Uterus (tissue), 3 donors: ENCODE measurements at regions not wholly inside any gene's neighbourhood (a gene's known extent, or its start where the extent isn't known, plus 50 kb on each side); places are given as distances from the start of the nearest gene placed in this dataset.

Experiments
- DNase-seq, 2 donors: peaks; one replicate each; pipeline ENCODE4 v3.0.0-alpha.2; 2019 to 2020
- H3K27ac ChIP-seq, 2 donors: fragments of 200-600 bp; sonication (generic); 1 replicate in 1 of 2; 2 replicates in 1 of 2; pipeline ENCODE4 v1.5.1; 2016 to 2018
- H3K27me3 ChIP-seq, 2 donors: fragments of 200-600 bp; sonication (generic); one replicate each; pipeline ENCODE4 v1.5.1; 2018 to 2019; ENCODE audit warnings: control low read depth in 1 of 2
- H3K36me3 ChIP-seq, 2 donors: fragments of 200-600 bp; sonication (generic); one replicate each; pipeline ENCODE4 v1.5.1; 2019; ENCODE audit warnings: control low read depth in 1 of 2
- H3K4me1 ChIP-seq, 2 donors: fragments of 200-600 bp; sonication (generic); one replicate each; pipeline ENCODE4 v1.5.1; 2018 to 2019; ENCODE audit warnings: control low read depth in 1 of 2
- H3K4me3 ChIP-seq, 2 donors: fragments of 200-600 bp; sonication (generic); 1 replicate in 1 of 2; 2 replicates in 1 of 2; pipeline ENCODE4 v1.5.1; 2018 to 2019; ENCODE audit warnings: mild to moderate bottlenecking in 1 of 2
- H3K9me3 ChIP-seq, 2 donors: fragments of 200-600 bp; sonication (generic); one replicate each; pipeline ENCODE4 v1.5.1; 2019; ENCODE audit warnings: control low read depth in 1 of 2
- CTCF ChIP-seq, 4 experiments: fragments of 200-600 bp in 2 of 4; fragments of 450-650 bp in 2 of 4; sonication (generic) in 2 of 4; IDR thresholded peaks; one replicate each; pipeline ENCODE4 v1.5.1; 2016 to 2019; ENCODE audit warnings: antibody characterized with exemption in 4 of 4, mild to moderate bottlenecking in 2 of 4, moderate library complexity in 1 of 4
- POLR2A ChIP-seq, 2 donors: fragments of 450-650 bp; IDR thresholded peaks; one replicate each; pipeline ENCODE4 v1.6.1; 2016; ENCODE audit warnings: antibody characterized with exemption in 2 of 2, mild to moderate bottlenecking in 1 of 2, moderate library complexity in 1 of 2
- intact Hi-C: fragments of 100-400 bp; cut with DNase I; formaldehyde crosslinking; loops from one replicate; pipeline ENCODE4 v1.15.1; 2023; ENCODE audit warnings: low total_unique reads
- donor health status: DM: yes; HTN: yes; CAD: no.

GRCh38 chr3:168753724-168754123 lies 658.0 kb upstream of the GOLIM4 start:
- no peak overlapping the region for H3K4me3 ChIP-seq
- no peaks in the 10 kb centered on the region for H3K9me3 ChIP-seq
- H3K36me3 ChIP-seq: no peaks in the 10 kb centered on the region
- no peaks in the 10 kb centered on the region for H3K27me3 ChIP-seq
- no peak overlapping the region for H3K27ac ChIP-seq
- no peak for DNase-seq
- H3K4me1 ChIP-seq: no peaks in the 10 kb centered on the region
- TF ChIP-seq POLR2A (IDR thresholded peaks at IDR 0.05) (no peak), CTCF (IDR thresholded peaks at IDR 0.05) (no peak)
- intact Hi-C loops: no loop called here

- intact Hi-C loops: no loop called here
- Histone ChIP-seq H3K4me3 (no peak overlapping the region), H3K27me3 (no peaks in the 10 kb centered on the region), H3K4me1 (no peaks in the 10 kb centered on the region), H3K27ac (no peak overlapping the region), H3K36me3 (no peaks in the 10 kb centered on the region), H3K9me3 (no peaks in the 10 kb centered on the region)
- no peak for DNase-seq
- TF ChIP-seq POLR2A (IDR thresholded peaks at IDR 0.05) (no peak), CTCF (IDR thresholded peaks at IDR 0.05) (no peak)
Measured at GRCh38 chr3:168752339-168752738, 656.6 kb upstream of the GOLIM4 start.

- no peak for DNase-seq
- intact Hi-C loops: no loop called here
- TF ChIP-seq CTCF (IDR thresholded peaks at IDR 0.05): no peak
- TF ChIP-seq POLR2A (IDR thresholded peaks at IDR 0.05): no peak
Measured at GRCh38 chr3:168747697-168748096, 652.0 kb upstream of the GOLIM4 start.

GRCh38 chr3:168738527-168739325 lies 643.0 kb upstream of the GOLIM4 start:
- no peak for TF ChIP-seq CTCF (IDR thresholded peaks at IDR 0.05)
- no peak for TF ChIP-seq POLR2A (IDR thresholded peaks at IDR 0.05)
- intact Hi-C loops: no loop called here
- no peak for DNase-seq
- H3K4me1 ChIP-seq: no peaks in the 10 kb centered on the region
- H3K27ac ChIP-seq: no peak overlapping the region
- no peaks in the 10 kb centered on the region for H3K9me3 ChIP-seq
- H3K36me3 ChIP-seq: no peaks in the 10 kb centered on the region
- no peak overlapping the region for H3K4me3 ChIP-seq
- H3K27me3 ChIP-seq: no peaks in the 10 kb centered on the region

More at GRCh38 chr3:168747697-168748096, 652.0 kb upstream of the GOLIM4 start:
- H3K36me3 ChIP-seq: no peaks in the 10 kb centered on the region
- H3K4me1 ChIP-seq: no peaks in the 10 kb centered on the region
- H3K4me3 ChIP-seq: no peak overlapping the region
- H3K9me3 ChIP-seq: no peaks in the 10 kb centered on the region
- H3K27ac ChIP-seq: no peak overlapping the region
- H3K27me3 ChIP-seq: no peaks in the 10 kb centered on the region

DNA sequence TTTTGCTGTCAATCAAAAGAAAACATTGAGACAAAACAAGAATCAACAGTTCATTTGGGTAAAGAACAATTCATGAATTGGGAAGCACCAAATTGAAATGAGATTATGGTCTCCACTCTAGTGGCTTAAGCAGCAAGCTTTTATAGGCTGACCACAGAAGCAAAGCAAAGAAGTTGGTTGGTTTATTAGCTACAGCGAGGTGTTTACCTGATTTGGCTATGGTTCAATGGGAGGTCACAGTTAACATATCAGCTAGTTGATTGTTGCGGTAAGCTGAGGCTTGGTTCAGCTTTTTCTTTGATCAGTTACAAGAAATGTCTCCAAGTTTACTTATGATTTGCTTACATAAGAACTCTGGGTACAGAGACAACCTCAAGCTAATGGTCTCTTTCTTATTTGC lies 640.5 kb upstream of the GOLIM4 start:
- Histone ChIP-seq H3K4me1 (no peaks in the 10 kb centered on the region), H3K9me3 (no peaks in the 10 kb centered on the region), H3K27ac (no peak overlapping the region), H3K27me3 (no peaks in the 10 kb centered on the region), H3K36me3 (no peaks in the 10 kb centered on the region), H3K4me3 (no peak overlapping the region)
- no peak for DNase-seq
- intact Hi-C loops: no loop called here
- TF ChIP-seq POLR2A (IDR thresholded peaks at IDR 0.05) (no peak), CTCF (IDR thresholded peaks at IDR 0.05) (no peak)
